GM23338 (cell line): ENCODE measurements at regions not wholly inside any gene's neighbourhood (a gene's known extent, or its start where the extent isn't known, plus 50 kb on each side); places are given as distances from the start of the nearest gene placed in this dataset.

ENCODE experiments used
- CREB1 ChIP-seq: fragments of 250-450 bp; sonication (Bioruptor Pico); IDR thresholded peaks from 2 replicates; pipeline ENCODE4 v1.5.0; 2020; ENCODE audit warnings: low read depth, mild to moderate bottlenecking, moderate library complexity
- CTCF ChIP-seq, 2 experiments: fragments of 200-600 bp in 1 of 2; sonication (generic) in 1 of 2; conservative IDR thresholded peaks; 2 replicates each; pipeline versions ENCODE4 v1.5.1 to v1.6.1; 2016 to 2017; ENCODE audit warnings: antibody characterized with exemption in 2 of 2, low read depth in 2 of 2, mild to moderate bottlenecking in 2 of 2, moderate library complexity in 1 of 2
- EZH2 ChIP-seq: fragments of 200-600 bp; sonication (generic); IDR thresholded peaks from one replicate; pipeline ENCODE4 v1.8.0; 2017; ENCODE audit warnings: antibody characterized with exemption, mild to moderate bottlenecking, low read depth; ENCODE audit not compliant: unreplicated experiment
- EZH2phosphoT487 ChIP-seq: fragments of 200-600 bp; sonication (generic); IDR thresholded peaks from one replicate; pipeline ENCODE4 v1.8.1; 2018; ENCODE audit warnings: antibody characterized with exemption; ENCODE audit not compliant: unreplicated experiment
- JUNB ChIP-seq: IDR thresholded peaks from one replicate; pipeline ENCODE4 v1.6.1; 2016; ENCODE audit warnings: antibody characterized with exemption; ENCODE audit not compliant: unreplicated experiment
- POLR2AphosphoS5 ChIP-seq: IDR thresholded peaks from 2 replicates; pipeline ENCODE4 v1.6.1; 2016; ENCODE audit warnings: antibody characterized with exemption, low read depth
- REST ChIP-seq: IDR thresholded peaks from one replicate; pipeline ENCODE4 v1.6.1; 2018; ENCODE audit warnings: antibody characterized with exemption; ENCODE audit not compliant: unreplicated experiment
- STAT1 ChIP-seq: IDR thresholded peaks from one replicate; pipeline ENCODE4 v1.6.1; 2016; ENCODE audit warnings: antibody characterized with exemption; ENCODE audit not compliant: unreplicated experiment
- ZNF331 ChIP-seq: fragments of 250-450 bp; sonication (Bioruptor Pico); IDR thresholded peaks from 2 replicates; pipeline ENCODE4 v1.5.0; 2020; ENCODE audit warnings: low read depth, mild to moderate bottlenecking, moderate library complexity

- TF ChIP-seq CTCF (conservative IDR thresholded peaks at IDR 0.05; ENCODE audit: low read depth in 2 of 2), result no peak
- no peak for TF ChIP-seq POLR2AphosphoS5
- TF ChIP-seq ZNF331, result no peak
- TF ChIP-seq EZH2, result no peak
- TF ChIP-seq CREB1, result no peak
- no peak for TF ChIP-seq EZH2phosphoT487
- TF ChIP-seq REST, result no peak
- no peak for TF ChIP-seq JUNB
- no peak for TF ChIP-seq STAT1
These were observed 196.7 kb upstream of the TMEM72 start for GRCh38 chr10:44714451-44714850.
